ENCODE measurements at regions not wholly inside any gene's neighbourhood (a gene's known extent, or its start where the extent isn't known, plus 50 kb on each side); places are given as distances from the start of the nearest gene placed in this dataset.

DNA sequence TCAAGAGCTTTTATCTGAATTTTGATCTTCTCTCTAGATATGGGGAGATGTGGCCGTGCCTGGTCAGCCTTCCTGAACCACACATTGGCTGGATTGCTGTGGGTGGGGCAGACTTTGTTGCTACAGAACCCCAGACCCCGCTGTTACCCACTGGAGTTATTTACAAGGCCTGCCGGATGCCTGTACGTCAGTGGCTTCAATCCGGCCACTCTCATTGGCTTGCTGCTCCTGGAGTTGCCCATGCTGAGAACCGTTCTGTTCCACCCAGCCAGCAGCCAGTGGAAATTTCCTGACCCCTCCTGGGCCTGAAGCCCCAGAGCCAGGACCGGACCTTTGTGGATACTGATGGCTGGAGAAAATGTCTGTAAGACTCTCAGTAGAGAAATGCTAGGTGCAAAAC lies 101.9 kb downstream of the TFAP2C start:
- TF ChIP-seq EZH2 (IDR thresholded peaks at IDR 0.05; ENCODE audit: borderline replicate concordance, control insufficient read depth, low read depth, low read length) = no peak
- TF ChIP-seq, protein P1, sequence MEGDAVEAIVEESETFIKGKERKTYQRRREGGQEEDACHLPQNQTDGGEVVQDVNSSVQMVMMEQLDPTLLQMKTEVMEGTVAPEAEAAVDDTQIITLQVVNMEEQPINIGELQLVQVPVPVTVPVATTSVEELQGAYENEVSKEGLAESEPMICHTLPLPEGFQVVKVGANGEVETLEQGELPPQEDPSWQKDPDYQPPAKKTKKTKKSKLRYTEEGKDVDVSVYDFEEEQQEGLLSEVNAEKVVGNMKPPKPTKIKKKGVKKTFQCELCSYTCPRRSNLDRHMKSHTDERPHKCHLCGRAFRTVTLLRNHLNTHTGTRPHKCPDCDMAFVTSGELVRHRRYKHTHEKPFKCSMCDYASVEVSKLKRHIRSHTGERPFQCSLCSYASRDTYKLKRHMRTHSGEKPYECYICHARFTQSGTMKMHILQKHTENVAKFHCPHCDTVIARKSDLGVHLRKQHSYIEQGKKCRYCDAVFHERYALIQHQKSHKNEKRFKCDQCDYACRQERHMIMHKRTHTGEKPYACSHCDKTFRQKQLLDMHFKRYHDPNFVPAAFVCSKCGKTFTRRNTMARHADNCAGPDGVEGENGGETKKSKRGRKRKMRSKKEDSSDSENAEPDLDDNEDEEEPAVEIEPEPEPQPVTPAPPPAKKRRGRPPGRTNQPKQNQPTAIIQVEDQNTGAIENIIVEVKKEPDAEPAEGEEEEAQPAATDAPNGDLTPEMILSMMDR (IDR thresholded peaks at IDR 0.05 in 2 of 3, conservative IDR thresholded peaks at IDR 0.05 in 1 of 3; ENCODE audit: control insufficient read depth in 2 of 3, extremely low read depth in 1 of 3, insufficient read depth in 1 of 3, low read depth in 3 of 3, low read length in 3 of 3) = no peak
- TF ChIP-seq LARP7 (IDR thresholded peaks at IDR 0.05) = no peak
- TF ChIP-seq, protein P2, sequence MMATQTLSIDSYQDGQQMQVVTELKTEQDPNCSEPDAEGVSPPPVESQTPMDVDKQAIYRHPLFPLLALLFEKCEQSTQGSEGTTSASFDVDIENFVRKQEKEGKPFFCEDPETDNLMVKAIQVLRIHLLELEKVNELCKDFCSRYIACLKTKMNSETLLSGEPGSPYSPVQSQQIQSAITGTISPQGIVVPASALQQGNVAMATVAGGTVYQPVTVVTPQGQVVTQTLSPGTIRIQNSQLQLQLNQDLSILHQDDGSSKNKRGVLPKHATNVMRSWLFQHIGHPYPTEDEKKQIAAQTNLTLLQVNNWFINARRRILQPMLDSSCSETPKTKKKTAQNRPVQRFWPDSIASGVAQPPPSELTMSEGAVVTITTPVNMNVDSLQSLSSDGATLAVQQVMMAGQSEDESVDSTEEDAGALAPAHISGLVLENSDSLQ (IDR thresholded peaks at IDR 0.05) = no peak
- TF ChIP-seq NFIC (IDR thresholded peaks at IDR 0.05; ENCODE audit: low read depth, low read length) = no peak
- TF ChIP-seq CBFB (IDR thresholded peaks at IDR 0.05; ENCODE audit: low read depth) = no peak
- TF ChIP-seq SIN3A (IDR thresholded peaks at IDR 0.05; ENCODE audit: low read depth, low read length) = no peak
- TF ChIP-seq GABPA (IDR thresholded peaks at IDR 0.05; ENCODE audit: low read depth) = no peak
- TF ChIP-seq POLR2A (IDR thresholded peaks at IDR 0.05; ENCODE audit: low read depth, low read length) = no peak
- TF ChIP-seq BCL11A (IDR thresholded peaks at IDR 0.05; ENCODE audit: low read depth, low read length) = no peak
- TF ChIP-seq MEF2A (IDR thresholded peaks at IDR 0.05; ENCODE audit: insufficient read depth, low read depth, low read length) = no peak
- TF ChIP-seq SMC3 (IDR thresholded peaks at IDR 0.05; ENCODE audit: borderline replicate concordance, low read length) = no peak
- TF ChIP-seq, protein P3, sequence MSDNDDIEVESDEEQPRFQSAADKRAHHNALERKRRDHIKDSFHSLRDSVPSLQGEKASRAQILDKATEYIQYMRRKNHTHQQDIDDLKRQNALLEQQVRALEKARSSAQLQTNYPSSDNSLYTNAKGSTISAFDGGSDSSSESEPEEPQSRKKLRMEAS (IDR thresholded peaks at IDR 0.05; ENCODE audit: low read depth, low read length) = no peak
- TF ChIP-seq, protein P4, sequence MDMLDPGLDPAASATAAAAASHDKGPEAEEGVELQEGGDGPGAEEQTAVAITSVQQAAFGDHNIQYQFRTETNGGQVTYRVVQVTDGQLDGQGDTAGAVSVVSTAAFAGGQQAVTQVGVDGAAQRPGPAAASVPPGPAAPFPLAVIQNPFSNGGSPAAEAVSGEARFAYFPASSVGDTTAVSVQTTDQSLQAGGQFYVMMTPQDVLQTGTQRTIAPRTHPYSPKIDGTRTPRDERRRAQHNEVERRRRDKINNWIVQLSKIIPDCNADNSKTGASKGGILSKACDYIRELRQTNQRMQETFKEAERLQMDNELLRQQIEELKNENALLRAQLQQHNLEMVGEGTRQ (IDR thresholded peaks at IDR 0.05; ENCODE audit: borderline replicate concordance, low read depth, low read length) = no peak
